Myocyte (in vitro differentiated cells): ENCODE measurements at regions not wholly inside any gene's neighbourhood (a gene's known extent, or its start where the extent isn't known, plus 50 kb on each side); places are given as distances from the start of the nearest gene placed in this dataset.
A peak's percentile ranks its signal among the peaks of the same experiment; 100 is the strongest.
"Not testable (repeated sequence)": the region's sequence is repeated elsewhere in the genome, so short reads cannot be mapped to it uniquely, and the experiment has no call there.

ENCODE experiments used
- DNase-seq: peaks from one replicate; pipeline ENCODE4 v3.0.0-alpha.2; 2012; ENCODE audit warnings: low read depth

GRCh38 chr20:12113075-12113467, 195.4 kb downstream of the BTBD3 start:
- DNase-seq = no peak

GRCh38 chr20:12113468-12114371, 196.0 kb downstream of the BTBD3 start:
- peak; percentile 1 for DNase-seq

- DNase-seq = not testable (repeated sequence)
Observed at GRCh38 chr20:12129114-12129513, 211.4 kb downstream of the BTBD3 start.

- DNase-seq = not testable (repeated sequence)
Observed at GRCh38 chr20:12129532-12129931, 211.8 kb downstream of the BTBD3 start.

GRCh38 chr20:12130781-12131180, 213.1 kb downstream of the BTBD3 start:
- no peak for DNase-seq

- DNase-seq = no peak
Observed at GRCh38 chr20:12133553-12133952, 215.9 kb downstream of the BTBD3 start.

- DNase-seq = not testable (repeated sequence)
Observed at GRCh38 chr20:12145951-12146350, 228.3 kb downstream of the BTBD3 start.

GRCh38 chr20:12152996-12153395, 235.3 kb downstream of the BTBD3 start:
- DNase-seq = no peak

GRCh38 chr20:12153628-12154027, 235.9 kb downstream of the BTBD3 start:
- DNase-seq = peak; percentile 16

GRCh38 chr20:12156252-12156651, 238.6 kb downstream of the BTBD3 start:
- no peak for DNase-seq

- no peak for DNase-seq
Observed at GRCh38 chr20:12159261-12159660, 241.6 kb downstream of the BTBD3 start.

GRCh38 chr20:12161734-12162133, 244.0 kb downstream of the BTBD3 start:
- no peak for DNase-seq

GRCh38 chr20:12166053-12166717, 248.5 kb downstream of the BTBD3 start:
- no peak for DNase-seq

GRCh38 chr20:12170406-12170805, 252.7 kb downstream of the BTBD3 start:
- no peak for DNase-seq

- peak; percentile 53 for DNase-seq
Observed at GRCh38 chr20:12171923-12172524, 254.3 kb downstream of the BTBD3 start.

GRCh38 chr20:12173347-12174012, 255.8 kb downstream of the BTBD3 start:
- DNase-seq = no peak

GRCh38 chr20:12175538-12175937, 257.8 kb downstream of the BTBD3 start:
- no peak for DNase-seq

GRCh38 chr20:12177657-12178293, 260.1 kb downstream of the BTBD3 start:
- DNase-seq = no peak

GRCh38 chr20:12179692-12180091, 262.0 kb downstream of the BTBD3 start:
- no peak for DNase-seq

GRCh38 chr20:12180107-12180661, 262.5 kb downstream of the BTBD3 start:
- DNase-seq = no peak

- DNase-seq = no peak
Observed at GRCh38 chr20:12198281-12198680, 280.6 kb downstream of the BTBD3 start.
